ENCODE measurements at regions not wholly inside any gene's neighbourhood (a gene's known extent, or its start where the extent isn't known, plus 50 kb on each side); places are given as distances from the start of the nearest gene placed in this dataset.
"Not testable (repeated sequence)": the region's sequence is repeated elsewhere in the genome, so short reads cannot be mapped to it uniquely, and the experiment has no call there.

- no peak for DNase-seq (ENCODE audit: low read depth, low spot score)
These were observed 139.6 kb downstream of the SPRY1 start for GRCh38 chr4:123536225-123536624.

GRCh38 chr4:123537906-123538402 is 141.4 kb downstream of the SPRY1 start:
- not testable (repeated sequence) for DNase-seq (ENCODE audit: low read depth, low spot score)

- DNase-seq (ENCODE audit: low read depth, low spot score): no peak
These were observed 149.3 kb downstream of the SPRY1 start for GRCh38 chr4:123545667-123546572.

GRCh38 chr4:123546573-123547060 is 150.0 kb downstream of the SPRY1 start:
- DNase-seq (ENCODE audit: low read depth, low spot score): no peak

- no peak for DNase-seq (ENCODE audit: low read depth, low spot score)
These were observed 150.9 kb downstream of the SPRY1 start for GRCh38 chr4:123547216-123548165.

- no peak for DNase-seq (ENCODE audit: low read depth, low spot score)
These were observed 156.7 kb downstream of the SPRY1 start for GRCh38 chr4:123553279-123553678.

GRCh38 chr4:123553733-123554637 is 157.4 kb downstream of the SPRY1 start:
- no peak for DNase-seq (ENCODE audit: low read depth, low spot score)

GRCh38 chr4:123554801-123555232 is 158.2 kb downstream of the SPRY1 start:
- DNase-seq (ENCODE audit: low read depth, low spot score): peak; percentile 32

- peak; percentile 97 for DNase-seq (ENCODE audit: low read depth, low spot score)
These were observed 158.7 kb downstream of the SPRY1 start for GRCh38 chr4:123555233-123555806.

GRCh38 chr4:123555807-123556273 is 159.2 kb downstream of the SPRY1 start:
- DNase-seq (ENCODE audit: low read depth, low spot score): no peak

GRCh38 chr4:123556526-123556925 is 159.9 kb downstream of the SPRY1 start:
- DNase-seq (ENCODE audit: low read depth, low spot score): no peak

- no peak for DNase-seq (ENCODE audit: low read depth, low spot score)
These were observed 161.4 kb downstream of the SPRY1 start for GRCh38 chr4:123557857-123558536.

- DNase-seq (ENCODE audit: low read depth, low spot score): no peak
These were observed 162.3 kb downstream of the SPRY1 start for GRCh38 chr4:123558865-123559264.

- no peak for DNase-seq (ENCODE audit: low read depth, low spot score)
These were observed 163.6 kb downstream of the SPRY1 start for GRCh38 chr4:123559955-123560871.

GRCh38 chr4:123561525-123561924 is 164.9 kb downstream of the SPRY1 start:
- no peak for DNase-seq (ENCODE audit: low read depth, low spot score)

GRCh38 chr4:123562994-123563750 is 166.6 kb downstream of the SPRY1 start:
- no peak for DNase-seq (ENCODE audit: low read depth, low spot score)

GRCh38 chr4:123564758-123565346 is 168.3 kb downstream of the SPRY1 start:
- no peak for DNase-seq (ENCODE audit: low read depth, low spot score)

GRCh38 chr4:123568936-123569335 is 172.3 kb downstream of the SPRY1 start:
- DNase-seq (ENCODE audit: low read depth, low spot score): no peak

Data from smooth muscle cell of the brain vasculature (primary cell).